IMR-90 (cell line): ENCODE measurements at regions not wholly inside any gene's neighbourhood (a gene's known extent, or its start where the extent isn't known, plus 50 kb on each side); places are given as distances from the start of the nearest gene placed in this dataset.

Source experiments
- ATAC-seq: fragments of 200-7000 bp; cut with Tn5 transposase; 2 replicates; pipeline ENCODE4 v1.9.1; 2020; ENCODE audit warnings: low read depth, mild to moderate bottlenecking, moderate library complexity
- BruUV-seq: library from RNA; stranded (reverse); fragments of 400-500 nt; replicated peaks from 2 replicates; lab custom pipeline; 2021; lab: Mats Ljungman, UMichigan
- CTCF ChIA-PET: fragments of 300-600 bp; formaldehyde crosslinking; extraction: SDS; loops from one replicate; lab custom pipeline; 2021; ENCODE audit warnings: antibody characterized with exemption; lab: Yijun Ruan, JAX
- POLR2A ChIA-PET: fragments of 300-600 bp; sonication (Branson Sonifier 250); formaldehyde crosslinking; loops from one replicate; lab custom pipeline; 2022; ENCODE audit warnings: antibody characterized with exemption; ENCODE audit not compliant: unreplicated experiment; lab: Charles Lee
- DNase-seq: peaks from one replicate; pipeline ENCODE4 v3.0.0; 2013
- H2AFZ ChIP-seq: replicated peaks from 2 replicates; pipeline ENCODE3; 2013; ENCODE audit warnings: low read length, mild to moderate bottlenecking; ENCODE audit not compliant: poor library complexity
- H2AK5ac ChIP-seq: 2 replicates; pipeline ENCODE4 v1.6.1; 2013; ENCODE audit warnings: low read depth, low read length, inconsistent platforms
- H2AK9ac ChIP-seq: replicated peaks from 2 replicates; pipeline ENCODE3; 2013; ENCODE audit warnings: mild to moderate bottlenecking, low read depth, low read length, moderate library complexity; ENCODE audit not compliant: poor library complexity
- H2BK120ac ChIP-seq: 2 replicates; pipeline ENCODE4 v1.6.1; 2013; ENCODE audit warnings: low read depth, low read length, inconsistent platforms
- H2BK15ac ChIP-seq: 3 replicates; pipeline ENCODE4 v1.6.1; 2013; ENCODE audit warnings: low read depth, low read length, inconsistent platforms
- H2BK20ac ChIP-seq: 2 replicates; pipeline ENCODE4 v1.6.1; 2013; ENCODE audit warnings: low read depth, mild to moderate bottlenecking, inconsistent platforms, low read length, moderate library complexity
- H2BK5ac ChIP-seq: 2 replicates; pipeline ENCODE4 v1.6.1; 2013; ENCODE audit warnings: mild to moderate bottlenecking, low read depth, low read length, inconsistent platforms; ENCODE audit not compliant: poor library complexity, severe bottlenecking
- H3K14ac ChIP-seq: replicated peaks from 2 replicates; pipeline ENCODE4 v1.6.1; 2013; ENCODE audit warnings: low read depth, low read length, inconsistent platforms
- H3K18ac ChIP-seq: 2 replicates; pipeline ENCODE4 v1.6.1; 2013; ENCODE audit warnings: low read depth, low read length, control low read depth
- H3K23ac ChIP-seq: 2 replicates; pipeline ENCODE4 v1.6.1; 2013; ENCODE audit warnings: low read depth, low read length, inconsistent platforms
- H3K27ac ChIP-seq: 2 replicates; pipeline ENCODE4 v1.5.1; 2013; ENCODE audit warnings: mild to moderate bottlenecking, control low read depth, low read length; ENCODE audit not compliant: insufficient read depth
- H3K27me3 ChIP-seq: 2 replicates; pipeline ENCODE4 v1.6.1; 2013; ENCODE audit warnings: low read length; ENCODE audit not compliant: control insufficient read depth, insufficient read depth
- H3K36me3 ChIP-seq: 2 replicates; pipeline ENCODE4 v1.6.1; 2013; ENCODE audit warnings: low read length, mixed read lengths; ENCODE audit not compliant: control insufficient read depth, insufficient read depth
- H3K4ac ChIP-seq: 2 replicates; pipeline ENCODE4 v1.6.1; 2013; ENCODE audit warnings: low read depth, low read length, inconsistent platforms
- H3K4me1 ChIP-seq: 2 replicates; pipeline ENCODE4 v1.6.1; 2013; ENCODE audit warnings: low read length, mixed read lengths; ENCODE audit not compliant: control insufficient read depth, insufficient read depth
- H3K4me2 ChIP-seq: 2 replicates; pipeline ENCODE4 v1.6.1; 2013; ENCODE audit warnings: low read depth, mild to moderate bottlenecking, control low read depth, low read length, moderate library complexity
- H3K4me3 ChIP-seq: 2 replicates; pipeline ENCODE4 v1.5.1; 2013; ENCODE audit warnings: low read depth, mild to moderate bottlenecking, control low read depth, low read length, moderate library complexity; ENCODE audit not compliant: insufficient read depth
- H3K56ac ChIP-seq: 2 replicates; pipeline ENCODE4 v1.6.1; 2013; ENCODE audit warnings: low read length, inconsistent platforms; ENCODE audit not compliant: insufficient read depth; ENCODE audit errors: extremely low read depth
- H3K79me1 ChIP-seq, 2 experiments: 2 replicates each; pipeline ENCODE4 v1.6.1; 2013; ENCODE audit warnings: low read length in 2 of 2, inconsistent platforms in 1 of 2, low read depth in 1 of 2
- H3K9ac ChIP-seq: 2 replicates; pipeline ENCODE4 v1.6.1; 2013; ENCODE audit warnings: low read depth, low read length, control low read depth
- H3K9me1 ChIP-seq: 2 replicates; pipeline ENCODE4 v1.6.1; 2013; ENCODE audit warnings: low read length, inconsistent platforms; ENCODE audit not compliant: insufficient read depth
- H3K9me3 ChIP-seq: 2 replicates; pipeline ENCODE4 v1.6.1; 2013; ENCODE audit warnings: low read length; ENCODE audit not compliant: control insufficient read depth, insufficient read depth
- H4K20me1 ChIP-seq: 2 replicates; pipeline ENCODE4 v1.6.1; 2013; ENCODE audit warnings: low read length, inconsistent platforms; ENCODE audit not compliant: insufficient read depth
- H4K5ac ChIP-seq: 2 replicates; pipeline ENCODE4 v1.6.1; 2013; ENCODE audit warnings: mild to moderate bottlenecking, low read depth, low read length, control low read depth
- H4K8ac ChIP-seq, 2 experiments: 2 replicates each; pipeline ENCODE4 v1.6.1; 2013; ENCODE audit warnings: low read depth in 2 of 2, low read length in 2 of 2, control low read depth in 1 of 2, inconsistent platforms in 1 of 2
- H4K91ac ChIP-seq: 2 replicates; pipeline ENCODE4 v1.6.1; 2013; ENCODE audit warnings: low read depth, low read length, inconsistent platforms; ENCODE audit not compliant: insufficient read depth
- BHLHE40 ChIP-seq: fragments of 150-350 bp; IDR thresholded peaks from 2 replicates; pipeline ENCODE4 v1.6.1; 2016; ENCODE audit warnings: mild to moderate bottlenecking, low read depth, low read length
- CEBPB ChIP-seq: IDR thresholded peaks from 2 replicates; pipeline ENCODE4 v1.6.1; 2012; ENCODE audit warnings: low read depth, low read length, improper control_type of control experiment
- CHD1 ChIP-seq: IDR thresholded peaks from 2 replicates; pipeline ENCODE4 v1.6.1; 2012; ENCODE audit warnings: low read depth, low read length, improper control_type of control experiment
- FOS ChIP-seq: fragments of 150-350 bp; IDR thresholded peaks from 2 replicates; pipeline ENCODE4 v1.6.1; 2016; ENCODE audit warnings: low read depth, low read length
- MAFK ChIP-seq: IDR thresholded peaks from 2 replicates; pipeline ENCODE4 v1.6.1; 2012; ENCODE audit warnings: low read depth, low read length, improper control_type of control experiment
- MAZ ChIP-seq: IDR thresholded peaks from 2 replicates; pipeline ENCODE4 v1.6.1; 2012; ENCODE audit warnings: low read depth, mild to moderate bottlenecking, low read length, improper control_type of control experiment, moderate library complexity, borderline replicate concordance
- MXI1 ChIP-seq: IDR thresholded peaks from 2 replicates; pipeline ENCODE4 v1.6.1; 2012; ENCODE audit warnings: low read depth, mild to moderate bottlenecking, low read length, moderate library complexity, borderline replicate concordance
- POLR2A ChIP-seq: IDR thresholded peaks from 2 replicates; pipeline ENCODE4 v1.6.1; 2012; ENCODE audit warnings: mild to moderate bottlenecking, low read depth, low read length
- RAD21 ChIP-seq: IDR thresholded peaks from 2 replicates; pipeline ENCODE4 v1.6.1; 2012; ENCODE audit warnings: low read length, improper control_type of control experiment
- RCOR1 ChIP-seq: IDR thresholded peaks from 2 replicates; pipeline ENCODE4 v1.6.1; 2012; ENCODE audit warnings: mild to moderate bottlenecking, low read length, improper control_type of control experiment; ENCODE audit not compliant: insufficient replicate concordance
- RFX5 ChIP-seq: IDR thresholded peaks from 2 replicates; pipeline ENCODE4 v1.8.0; 2012; ENCODE audit warnings: low read depth, mild to moderate bottlenecking, low read length, moderate library complexity
- WGBS, 2 experiments: methylation state at CpG; one replicate each; pipeline versions ENCODE4 v1.1.5 to v1.1.7; 2013; ENCODE audit warnings: missing lambda C conversion rate in 2 of 2; ENCODE audit not compliant: insufficient read length in 1 of 2; ENCODE audit errors: extremely low coverage in 2 of 2; 5-methylcytosine and 5-hydroxymethylcytosine counted together
- dilution Hi-C: fragments of 300-500 bp; cut with HindIII; formaldehyde crosslinking; loops from one replicate; pipeline ENCODE4 v1.14.3; 2018; ENCODE audit warnings: low sequenced_read_pairs; ENCODE audit not compliant: unreplicated experiment
- in situ Hi-C: fragments of 300-500 bp; cut with MboI; formaldehyde crosslinking; loops from 3 replicates; pipeline ENCODE4 v1.14.3; 2019; ENCODE audit warnings: low sequenced_read_pairs, inconsistent platforms, mixed read lengths
- intact Hi-C: fragments of 100-400 bp; cut with micrococcal nuclease; formaldehyde crosslinking; loops from 2 replicates; pipeline ENCODE4 v1.10.0; 2022
- TF ChIP-seq, protein P1 (sequence below): fragments of 150-350 bp; IDR thresholded peaks from 2 replicates; pipeline ENCODE4 v1.6.1; 2017; ENCODE audit warnings: mild to moderate bottlenecking, antibody characterized with exemption, low read length, low read depth
- TF ChIP-seq, protein P2 (sequence below): conservative IDR thresholded peaks from 2 replicates; pipeline ENCODE4 v1.5.1; 2012; ENCODE audit warnings: mild to moderate bottlenecking, low read depth, low read length, improper control_type of control experiment
- TF ChIP-seq, protein P3 (sequence below): fragments of 150-350 bp; IDR thresholded peaks from 2 replicates; pipeline ENCODE4 v1.6.1; 2016; ENCODE audit warnings: low read depth, mild to moderate bottlenecking, low read length, moderate library complexity, borderline replicate concordance

DNA sequence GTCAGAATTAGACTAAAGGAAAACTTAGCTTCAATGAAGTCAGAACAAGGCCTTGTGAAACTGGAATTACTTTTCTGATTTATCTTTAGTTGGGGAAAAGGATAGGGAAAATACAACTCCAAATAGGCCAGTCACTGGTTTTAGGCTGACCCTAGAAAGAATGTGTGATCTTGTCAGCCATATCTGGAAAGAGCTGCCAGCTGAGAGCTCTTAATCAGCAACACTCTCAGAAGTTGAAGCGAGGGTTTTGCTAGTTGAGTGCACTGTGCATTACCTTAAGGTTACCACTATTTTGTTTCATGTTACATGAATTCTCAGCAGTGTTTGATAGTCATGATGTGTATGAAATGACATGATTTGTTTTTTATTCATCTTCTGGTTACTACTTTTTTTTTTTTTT lies 905.3 kb upstream of the ALCAM start:
- no peak overlapping the region for H2BK15ac ChIP-seq
- H4K5ac ChIP-seq, result no peak overlapping the region
- H3K56ac ChIP-seq, result no peak overlapping the region
- no peak overlapping the region for H3K27ac ChIP-seq
- no peak overlapping the region for H2BK120ac ChIP-seq
- no TSS peak for BruUV-seq
- H3K18ac ChIP-seq, result no peak overlapping the region
- TF ChIP-seq, protein P1, sequence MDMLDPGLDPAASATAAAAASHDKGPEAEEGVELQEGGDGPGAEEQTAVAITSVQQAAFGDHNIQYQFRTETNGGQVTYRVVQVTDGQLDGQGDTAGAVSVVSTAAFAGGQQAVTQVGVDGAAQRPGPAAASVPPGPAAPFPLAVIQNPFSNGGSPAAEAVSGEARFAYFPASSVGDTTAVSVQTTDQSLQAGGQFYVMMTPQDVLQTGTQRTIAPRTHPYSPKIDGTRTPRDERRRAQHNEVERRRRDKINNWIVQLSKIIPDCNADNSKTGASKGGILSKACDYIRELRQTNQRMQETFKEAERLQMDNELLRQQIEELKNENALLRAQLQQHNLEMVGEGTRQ, result no peak
- TF ChIP-seq RCOR1 (no peak), CEBPB (no peak), CHD1 (no peak), BHLHE40 (no peak), RAD21 (no peak), MAZ (no peak), POLR2A (no peak), FOS (no peak), MAFK (no peak), RFX5 (no peak), MXI1 (no peak)
- TF ChIP-seq, protein P2, sequence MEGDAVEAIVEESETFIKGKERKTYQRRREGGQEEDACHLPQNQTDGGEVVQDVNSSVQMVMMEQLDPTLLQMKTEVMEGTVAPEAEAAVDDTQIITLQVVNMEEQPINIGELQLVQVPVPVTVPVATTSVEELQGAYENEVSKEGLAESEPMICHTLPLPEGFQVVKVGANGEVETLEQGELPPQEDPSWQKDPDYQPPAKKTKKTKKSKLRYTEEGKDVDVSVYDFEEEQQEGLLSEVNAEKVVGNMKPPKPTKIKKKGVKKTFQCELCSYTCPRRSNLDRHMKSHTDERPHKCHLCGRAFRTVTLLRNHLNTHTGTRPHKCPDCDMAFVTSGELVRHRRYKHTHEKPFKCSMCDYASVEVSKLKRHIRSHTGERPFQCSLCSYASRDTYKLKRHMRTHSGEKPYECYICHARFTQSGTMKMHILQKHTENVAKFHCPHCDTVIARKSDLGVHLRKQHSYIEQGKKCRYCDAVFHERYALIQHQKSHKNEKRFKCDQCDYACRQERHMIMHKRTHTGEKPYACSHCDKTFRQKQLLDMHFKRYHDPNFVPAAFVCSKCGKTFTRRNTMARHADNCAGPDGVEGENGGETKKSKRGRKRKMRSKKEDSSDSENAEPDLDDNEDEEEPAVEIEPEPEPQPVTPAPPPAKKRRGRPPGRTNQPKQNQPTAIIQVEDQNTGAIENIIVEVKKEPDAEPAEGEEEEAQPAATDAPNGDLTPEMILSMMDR, result no peak
- TF ChIP-seq, protein P3, sequence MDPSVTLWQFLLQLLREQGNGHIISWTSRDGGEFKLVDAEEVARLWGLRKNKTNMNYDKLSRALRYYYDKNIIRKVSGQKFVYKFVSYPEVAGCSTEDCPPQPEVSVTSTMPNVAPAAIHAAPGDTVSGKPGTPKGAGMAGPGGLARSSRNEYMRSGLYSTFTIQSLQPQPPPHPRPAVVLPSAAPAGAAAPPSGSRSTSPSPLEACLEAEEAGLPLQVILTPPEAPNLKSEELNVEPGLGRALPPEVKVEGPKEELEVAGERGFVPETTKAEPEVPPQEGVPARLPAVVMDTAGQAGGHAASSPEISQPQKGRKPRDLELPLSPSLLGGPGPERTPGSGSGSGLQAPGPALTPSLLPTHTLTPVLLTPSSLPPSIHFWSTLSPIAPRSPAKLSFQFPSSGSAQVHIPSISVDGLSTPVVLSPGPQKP, result no peak
- H3K9me1 ChIP-seq, result no peaks in the 10 kb centered on the region
- no peaks in the 10 kb centered on the region for H3K9me3 ChIP-seq
- H3K4me3 ChIP-seq, result no peak overlapping the region
- no peak overlapping the region for H2BK20ac ChIP-seq
- CTCF ChIA-PET, result interaction anchor here (0.6 to 1.7 kb wide), 4 partner anchors 181 to 1288 kb away, joined by 3 to 7 read pairs (median 5); no protein-coding TSS in a partner anchor
- POLR2A ChIA-PET, result no interaction called here
- H3K4me2 ChIP-seq, result no peak overlapping the region
- no CpG with 5 or more reads among the region's 1 CpG for WGBS, 2 experiments
- no peak overlapping the region for H3K23ac ChIP-seq
- H3K36me3 ChIP-seq, result no peaks in the 10 kb centered on the region
- no peaks in the 10 kb centered on the region for H3K4me1 ChIP-seq
- H3K14ac ChIP-seq, result no peak overlapping the region
- dilution Hi-C loops, result no loop called here
- no peak overlapping the region for H2AFZ ChIP-seq
- H3K27me3 ChIP-seq, result no peaks in the 10 kb centered on the region
- intact Hi-C loops, result no loop called here
- H4K91ac ChIP-seq, result no peak overlapping the region
- in situ Hi-C loops, result no loop called here
- H4K8ac ChIP-seq, result no peak overlapping the region
- H2AK9ac ChIP-seq, result no peak overlapping the region
- ATAC-seq (no peak), DNase-seq (no peak)
- H3K79me1 ChIP-seq, result no peaks in the 10 kb centered on the region
- H2BK5ac ChIP-seq, result no peak overlapping the region
- no peak overlapping the region for H2AK5ac ChIP-seq
- no peak overlapping the region for H3K4ac ChIP-seq
- H3K9ac ChIP-seq, result no peak overlapping the region
- no peaks in the 10 kb centered on the region for H4K20me1 ChIP-seq
